ENCODE measurements at regions not wholly inside any gene's neighbourhood (a gene's known extent, or its start where the extent isn't known, plus 50 kb on each side); places are given as distances from the start of the nearest gene placed in this dataset.
"Not testable (repeated sequence)": the region's sequence is repeated elsewhere in the genome, so short reads cannot be mapped to it uniquely, and the experiment has no call there.

GRCh38 chr9:15372455-15372854, 50.2 kb upstream of the SNAPC3 start:
- H3K4me3 ChIP-seq (ENCODE audit: low read depth, low read length), result no peak overlapping the region
- TF ChIP-seq, protein P1, sequence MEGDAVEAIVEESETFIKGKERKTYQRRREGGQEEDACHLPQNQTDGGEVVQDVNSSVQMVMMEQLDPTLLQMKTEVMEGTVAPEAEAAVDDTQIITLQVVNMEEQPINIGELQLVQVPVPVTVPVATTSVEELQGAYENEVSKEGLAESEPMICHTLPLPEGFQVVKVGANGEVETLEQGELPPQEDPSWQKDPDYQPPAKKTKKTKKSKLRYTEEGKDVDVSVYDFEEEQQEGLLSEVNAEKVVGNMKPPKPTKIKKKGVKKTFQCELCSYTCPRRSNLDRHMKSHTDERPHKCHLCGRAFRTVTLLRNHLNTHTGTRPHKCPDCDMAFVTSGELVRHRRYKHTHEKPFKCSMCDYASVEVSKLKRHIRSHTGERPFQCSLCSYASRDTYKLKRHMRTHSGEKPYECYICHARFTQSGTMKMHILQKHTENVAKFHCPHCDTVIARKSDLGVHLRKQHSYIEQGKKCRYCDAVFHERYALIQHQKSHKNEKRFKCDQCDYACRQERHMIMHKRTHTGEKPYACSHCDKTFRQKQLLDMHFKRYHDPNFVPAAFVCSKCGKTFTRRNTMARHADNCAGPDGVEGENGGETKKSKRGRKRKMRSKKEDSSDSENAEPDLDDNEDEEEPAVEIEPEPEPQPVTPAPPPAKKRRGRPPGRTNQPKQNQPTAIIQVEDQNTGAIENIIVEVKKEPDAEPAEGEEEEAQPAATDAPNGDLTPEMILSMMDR (IDR thresholded peaks at IDR 0.05; ENCODE audit: insufficient read depth, low read length), result no peak
- no peak for DNase-seq (ENCODE audit: low read depth)

- TF ChIP-seq, protein P1 (IDR thresholded peaks at IDR 0.05; ENCODE audit: insufficient read depth, low read length), result no peak
- H3K4me3 ChIP-seq (ENCODE audit: low read depth, low read length), result no peak overlapping the region
- no peak for DNase-seq (ENCODE audit: low read depth)
Measured at GRCh38 chr9:15371448-15371845, 51.2 kb upstream of the SNAPC3 start.

DNA sequence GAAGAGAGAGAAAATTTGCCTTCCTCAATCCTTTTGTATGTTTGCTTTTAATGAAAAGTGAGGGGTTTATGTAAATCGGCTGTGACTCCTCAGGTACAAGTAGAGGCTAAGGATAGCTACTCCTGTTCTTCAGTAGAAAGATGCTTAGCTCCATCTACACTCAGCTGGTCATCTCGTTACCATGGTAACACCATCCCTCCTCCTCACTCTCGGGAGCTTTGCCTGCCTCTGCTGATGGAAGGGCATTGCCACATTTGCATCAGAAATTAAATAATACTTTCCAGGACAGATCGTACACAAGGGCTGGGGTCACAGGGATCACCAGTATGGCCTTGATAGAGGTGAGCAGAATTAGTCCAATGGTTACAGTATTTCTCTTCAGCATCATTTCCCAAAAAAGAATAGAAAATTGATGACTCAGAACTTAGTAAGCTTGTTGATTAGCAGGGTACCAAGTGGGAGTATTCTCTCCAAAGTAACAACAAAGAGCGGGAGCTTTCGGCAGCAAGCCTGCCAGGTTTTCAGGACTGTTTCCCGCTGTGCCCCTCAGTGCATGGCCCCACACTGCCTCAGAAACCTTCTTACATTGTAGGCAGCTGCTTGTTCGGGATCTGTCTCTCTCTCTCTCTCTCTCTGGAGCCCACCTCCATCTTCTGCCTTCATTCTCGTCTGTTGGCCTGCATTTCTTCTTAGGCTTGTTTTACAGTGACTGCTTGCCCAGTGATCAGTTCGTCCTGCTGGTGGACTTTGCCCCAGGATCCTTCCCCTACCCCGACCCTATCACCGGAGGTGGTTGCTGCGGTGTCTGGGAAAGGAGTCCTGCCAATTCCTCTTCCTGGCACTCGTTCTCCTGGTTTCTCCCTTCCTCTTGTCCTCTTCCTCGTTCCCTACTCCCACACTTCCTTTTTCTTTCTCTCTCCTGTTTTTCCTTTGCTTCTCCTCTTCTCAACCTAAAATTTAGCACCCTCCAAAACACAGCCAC, 51.9 kb upstream of the SNAPC3 start:
- no peak overlapping the region for H3K4me3 ChIP-seq (ENCODE audit: low read depth, low read length)
- TF ChIP-seq, protein P1 (IDR thresholded peaks at IDR 0.05; ENCODE audit: insufficient read depth, low read length), result no peak
- DNase-seq (ENCODE audit: low read depth), result peak; percentile 7

DNA sequence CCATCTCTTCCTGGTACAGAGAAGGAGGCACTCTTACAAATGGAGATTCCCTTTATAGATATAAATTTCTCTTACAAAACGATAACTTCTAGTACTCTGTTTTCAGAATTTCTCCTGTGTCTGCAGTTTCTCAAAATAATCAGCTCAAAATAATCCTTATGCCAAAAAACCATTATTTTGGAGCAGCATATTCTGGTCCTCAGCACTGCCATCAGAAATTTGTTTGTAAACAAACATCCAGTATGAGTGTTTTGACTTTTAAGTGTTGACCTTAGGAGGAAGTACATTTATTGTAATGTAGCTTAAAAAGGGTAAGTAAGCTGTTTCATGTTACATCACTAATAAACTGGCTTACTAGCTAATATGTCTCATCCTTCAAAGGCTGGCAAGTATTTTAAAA, 52.8 kb upstream of the SNAPC3 start:
- no peak overlapping the region for H3K4me3 ChIP-seq (ENCODE audit: low read depth, low read length)
- DNase-seq (ENCODE audit: low read depth), result no peak
- TF ChIP-seq, protein P1 (IDR thresholded peaks at IDR 0.05; ENCODE audit: insufficient read depth, low read length), result no peak

DNA sequence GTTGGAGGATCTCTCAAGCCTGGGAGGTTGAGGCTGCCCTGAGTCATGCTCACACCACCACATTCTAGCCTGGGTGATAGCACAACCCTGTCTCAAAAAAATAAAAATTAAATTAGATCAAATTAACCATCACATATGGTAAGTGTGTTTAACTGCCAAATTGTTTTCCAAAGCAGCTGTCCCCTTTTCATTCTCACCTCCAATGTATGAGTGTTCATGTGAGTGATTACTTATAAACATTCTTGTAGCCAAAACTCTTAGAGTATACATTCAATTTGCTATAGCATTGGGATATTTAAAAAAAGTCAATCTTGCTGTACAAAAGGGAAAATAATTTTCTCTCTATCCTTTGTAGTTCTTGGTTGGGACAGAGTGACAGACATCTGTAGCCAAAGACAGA, 53.4 kb upstream of the SNAPC3 start:
- DNase-seq (ENCODE audit: low read depth), result no peak
- H3K4me3 ChIP-seq (ENCODE audit: low read depth, low read length), result no peak overlapping the region
- TF ChIP-seq, protein P1 (IDR thresholded peaks at IDR 0.05; ENCODE audit: insufficient read depth, low read length), result no peak

DNA sequence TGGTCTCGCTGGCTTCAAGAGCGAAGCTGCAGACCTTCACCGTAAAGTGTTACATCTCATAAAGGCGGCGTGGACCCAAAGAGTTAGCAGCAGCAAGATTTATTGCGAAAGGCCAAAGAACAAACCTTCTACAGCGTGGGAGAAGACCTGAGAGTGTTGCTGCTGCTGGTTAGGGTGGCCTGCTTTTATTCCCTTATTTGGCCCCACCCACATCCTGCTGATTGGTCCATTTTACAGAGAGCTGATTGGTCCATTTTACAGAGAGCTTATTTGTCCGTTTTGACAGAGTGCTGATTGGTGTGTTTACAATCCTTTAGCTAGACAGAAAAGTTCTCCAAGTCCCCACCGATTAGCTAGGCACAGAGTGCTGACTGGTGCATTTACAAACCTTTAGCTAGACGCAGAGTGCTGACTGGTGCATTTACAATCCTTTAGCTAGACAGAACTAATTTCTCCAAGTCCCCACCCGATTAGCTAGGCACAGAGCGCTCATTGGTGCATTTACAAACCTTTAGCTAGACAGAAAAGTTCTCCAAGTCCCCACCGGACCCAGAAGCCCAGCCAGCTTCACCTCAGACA, 57.6 kb upstream of the SNAPC3 start:
- not testable (repeated sequence) for H3K4me3 ChIP-seq (ENCODE audit: low read depth, low read length); DNase-seq (ENCODE audit: low read depth)

DNA sequence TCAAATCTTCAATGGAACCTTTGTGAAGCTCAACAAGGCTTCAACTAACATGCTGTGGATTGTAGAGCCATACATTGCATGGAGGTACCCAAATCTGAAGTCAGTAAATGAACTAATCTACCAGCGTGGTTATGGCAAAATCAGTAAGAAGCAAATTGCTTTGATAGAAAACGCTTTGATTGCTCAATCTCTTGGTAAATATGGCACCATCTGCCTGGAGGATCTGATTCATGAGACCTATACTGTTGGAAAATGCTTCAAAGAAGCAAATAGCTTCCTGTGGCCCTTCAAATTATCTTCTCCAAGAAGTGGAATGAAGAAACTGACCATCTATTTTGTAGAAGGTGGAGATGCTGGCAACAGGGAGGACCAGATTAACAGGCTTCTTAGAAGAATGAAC, 54.7 kb upstream of the TTC39B start:
- TF ChIP-seq, protein P1 (IDR thresholded peaks at IDR 0.05; ENCODE audit: insufficient read depth, low read length), result no peak
- no peak for DNase-seq (ENCODE audit: low read depth)
- H3K4me3 ChIP-seq (ENCODE audit: low read depth, low read length), result no peak overlapping the region
